HepG2 (cell line): ENCODE measurements at regions not wholly inside any gene's neighbourhood (a gene's known extent, or its start where the extent isn't known, plus 50 kb on each side); places are given as distances from the start of the nearest gene placed in this dataset.

Experiments
- ATAC-seq: fragments of 200-7000 bp; cut with Tn5 transposase; 3 replicates; pipeline ENCODE4 v1.9.1; 2020; ENCODE audit warnings: mild to moderate bottlenecking, moderate library complexity
- BruUV-seq: library from RNA; stranded (reverse); fragments of 400-500 nt; replicated peaks from 2 replicates; lab custom pipeline; 2021; lab: Mats Ljungman, UMichigan
- CTCF ChIA-PET: fragments of 300-600 bp; formaldehyde crosslinking; extraction: SDS; loops from one replicate; lab custom pipeline; 2021; ENCODE audit warnings: low total read pairs, inconsistent platforms, low intra/inter-chr PET ratio; lab: Yijun Ruan, JAX
- POLR2A ChIA-PET: fragments of 350-600 bp; sonication (Branson Sonifier 250); formaldehyde crosslinking; loops from one replicate; lab custom pipeline; 2020; ENCODE audit warnings: antibody characterized with exemption, inconsistent platforms; lab: Yijun Ruan, JAX
- DNase-seq: peaks from one replicate; pipeline ENCODE4 v3.0.0-alpha.2; 2015; ENCODE audit warnings: low spot score
- FAIRE-seq: peaks from 3 replicates; lab custom pipeline; 2011; peaks lifted over from hg19 to GRCh38; lab: Jason Lieb, UNC
- H2AFZ ChIP-seq: one replicate; pipeline ENCODE4 v1.6.1; 2011; ENCODE audit warnings: low read length, inconsistent platforms
- H3K27ac ChIP-seq: fragments of 300-600 bp; 3 replicates; pipeline ENCODE4 v1.8.0; 2011; ENCODE audit warnings: mixed run types, mild to moderate bottlenecking, mixed read lengths, low read length, inconsistent platforms; ENCODE audit not compliant: insufficient read depth; ENCODE audit errors: extremely low read length
- H3K27me3 ChIP-seq, 2 experiments: fragments of 200-600 bp in 1 of 2; 2 replicates in 1 of 2; 3 replicates in 1 of 2; pipeline versions ENCODE4 v1.6.0 to v1.8.0; 2011; ENCODE audit warnings: low read length in 2 of 2, mild to moderate bottlenecking in 2 of 2, moderate library complexity in 2 of 2, inconsistent platforms in 1 of 2; ENCODE audit not compliant: insufficient read depth in 2 of 2, control insufficient read depth in 1 of 2
- H3K36me3 ChIP-seq, 2 experiments: fragments of 200-600 bp in 1 of 2; replicated peaks in 1 of 2; 2 replicates in 1 of 2; 3 replicates in 1 of 2; pipeline versions ENCODE4 v1.5.1 to v1.8.0; 2011; ENCODE audit warnings: low read length in 2 of 2, inconsistent platforms in 1 of 2; ENCODE audit not compliant: insufficient read depth in 2 of 2, control insufficient read depth in 1 of 2
- H3K4me1 ChIP-seq: 2 replicates; pipeline ENCODE4 v1.5.1; 2012; ENCODE audit warnings: low read length, inconsistent platforms; ENCODE audit not compliant: insufficient read depth
- H3K4me2 ChIP-seq: 2 replicates; pipeline ENCODE4 v1.6.0; 2011; ENCODE audit warnings: low read depth, low read length, inconsistent platforms
- H3K4me3 ChIP-seq, 3 experiments: fragments of 200-600 bp in 1 of 3; sonication (generic), shearing (Covaris generic) in 1 of 3; replicated peaks in 1 of 3; 2 replicates each; pipeline ENCODE4 v1.5.1; 2011 to 2016; ENCODE audit warnings: low read length in 3 of 3, inconsistent platforms in 2 of 3, low read depth in 2 of 3, mild to moderate bottlenecking in 2 of 3, control low read depth in 1 of 3, mixed read lengths in 1 of 3; ENCODE audit not compliant: insufficient read depth in 1 of 3
- H3K79me2 ChIP-seq: one replicate; pipeline ENCODE4 v1.6.1; 2011; ENCODE audit warnings: low read length, inconsistent platforms; ENCODE audit not compliant: insufficient read depth
- H3K9ac ChIP-seq: 2 replicates; pipeline ENCODE4 v1.6.0; 2011; ENCODE audit warnings: mild to moderate bottlenecking, low read depth, low read length, inconsistent platforms; ENCODE audit not compliant: insufficient read depth
- H3K9me3 ChIP-seq: 2 replicates; pipeline ENCODE4 v1.5.1; 2012; ENCODE audit warnings: mild to moderate bottlenecking, low read length
- H4K20me1 ChIP-seq: 2 replicates; pipeline ENCODE4 v1.6.0; 2011; ENCODE audit warnings: inconsistent platforms, mild to moderate bottlenecking, low read length, moderate library complexity; ENCODE audit not compliant: insufficient read depth
- HCFC1 ChIP-seq: fragments of 150-350 bp; IDR thresholded peaks from 2 replicates; pipeline ENCODE4 v1.6.1; 2014; ENCODE audit warnings: low read depth, low read length
- KDM1A ChIP-seq: IDR thresholded peaks from 2 replicates; pipeline ENCODE4 v1.6.1; 2016; ENCODE audit warnings: missing compliant biosample characterization
- POLR2AphosphoS5 ChIP-seq: IDR thresholded peaks from 2 replicates; pipeline ENCODE4 v1.6.1; 2012; ENCODE audit warnings: low read depth, low read length
- SMAD3 ChIP-seq: sonication (generic); formaldehyde crosslinking; IDR thresholded peaks from 2 replicates; pipeline ENCODE4 v1.4.0; 2020; ENCODE audit warnings: missing genetic modification reagents
- SP2 ChIP-seq: sonication (generic); formaldehyde crosslinking; IDR thresholded peaks from 2 replicates; pipeline ENCODE4 v1.5.1; 2020; ENCODE audit warnings: mild to moderate bottlenecking, missing genetic modification reagents
- ZBTB7B ChIP-seq: sonication (generic); formaldehyde crosslinking; IDR thresholded peaks from 2 replicates; pipeline ENCODE4 v1.4.0; 2020; ENCODE audit warnings: missing genetic modification reagents
- ZNF382 ChIP-seq: sonication (generic); formaldehyde crosslinking; IDR thresholded peaks from 2 replicates; pipeline ENCODE4 v1.5.0; 2020; ENCODE audit warnings: missing genetic modification reagents, mild to moderate bottlenecking, borderline replicate concordance
- ZNF503 ChIP-seq: sonication (generic); formaldehyde crosslinking; IDR thresholded peaks from 2 replicates; pipeline ENCODE4 v1.4.0; 2020; ENCODE audit warnings: missing genetic modification reagents
- WGBS: methylation state at CpG from one replicate; pipeline ENCODE4 v1.1.6; 2017; ENCODE audit warnings: low lambda C conversion rate; 5-methylcytosine and 5-hydroxymethylcytosine counted together
- in situ Hi-C: cut with HindIII; loops from 2 replicates; pipeline ENCODE4 v1.10.0; 2017; ENCODE audit warnings: low pct_unique_long_range_greater_than_20kb; ENCODE audit not compliant: extremely low pct_ligation_motif_present
- intact Hi-C: fragments of 100-400 bp; cut with micrococcal nuclease; formaldehyde crosslinking; loops from one replicate; pipeline ENCODE4 v1.10.0; 2022; ENCODE audit not compliant: unreplicated experiment
- TF ChIP-seq, protein P1 (sequence below), 2 experiments: IDR thresholded peaks; 2 replicates each; pipeline ENCODE4 v1.6.1; 2011 to 2012; ENCODE audit warnings: low read length in 2 of 2, borderline replicate concordance in 1 of 2, low read depth in 1 of 2, mild to moderate bottlenecking in 1 of 2, moderate library complexity in 1 of 2

- DNase-seq: no peak
- BruUV-seq: no TSS peak
- CTCF ChIA-PET: interaction anchor here (2.0 kb wide), 1 partner anchor 988 kb away, joined by 4 read pairs; no protein-coding TSS in a partner anchor
These were observed 158.2 kb upstream of the LAMA2 start for GRCh38 chr6:128724738-128725137.

More at GRCh38 chr6:128724738-128725137, 158.2 kb upstream of the LAMA2 start:
- H3K27me3 ChIP-seq: no peaks in the 10 kb centered on the region
- no peak overlapping the region for H3K4me2 ChIP-seq
- intact Hi-C loops: loop anchor here (1.0 kb wide), 1 partner anchor 528 kb away; no protein-coding TSS in a partner anchor
- no peaks in the 10 kb centered on the region for H4K20me1 ChIP-seq
- no peaks in the 10 kb centered on the region for H3K79me2 ChIP-seq
- no peak overlapping the region for H3K27ac ChIP-seq
- no peak overlapping the region for H3K9ac ChIP-seq
- in situ Hi-C loops: loop anchor here (10.0 kb wide), 1 partner anchor 870 kb away; no protein-coding TSS in a partner anchor
- TF ChIP-seq SP2 (no peak), ZBTB7B (no peak), POLR2AphosphoS5 (no peak), ZNF382 (no peak), HCFC1 (no peak), KDM1A (CRISPR knock-in tag) (no peak), ZNF503 (no peak), SMAD3 (CRISPR knock-in tag) (no peak)
- TF ChIP-seq, protein P1, sequence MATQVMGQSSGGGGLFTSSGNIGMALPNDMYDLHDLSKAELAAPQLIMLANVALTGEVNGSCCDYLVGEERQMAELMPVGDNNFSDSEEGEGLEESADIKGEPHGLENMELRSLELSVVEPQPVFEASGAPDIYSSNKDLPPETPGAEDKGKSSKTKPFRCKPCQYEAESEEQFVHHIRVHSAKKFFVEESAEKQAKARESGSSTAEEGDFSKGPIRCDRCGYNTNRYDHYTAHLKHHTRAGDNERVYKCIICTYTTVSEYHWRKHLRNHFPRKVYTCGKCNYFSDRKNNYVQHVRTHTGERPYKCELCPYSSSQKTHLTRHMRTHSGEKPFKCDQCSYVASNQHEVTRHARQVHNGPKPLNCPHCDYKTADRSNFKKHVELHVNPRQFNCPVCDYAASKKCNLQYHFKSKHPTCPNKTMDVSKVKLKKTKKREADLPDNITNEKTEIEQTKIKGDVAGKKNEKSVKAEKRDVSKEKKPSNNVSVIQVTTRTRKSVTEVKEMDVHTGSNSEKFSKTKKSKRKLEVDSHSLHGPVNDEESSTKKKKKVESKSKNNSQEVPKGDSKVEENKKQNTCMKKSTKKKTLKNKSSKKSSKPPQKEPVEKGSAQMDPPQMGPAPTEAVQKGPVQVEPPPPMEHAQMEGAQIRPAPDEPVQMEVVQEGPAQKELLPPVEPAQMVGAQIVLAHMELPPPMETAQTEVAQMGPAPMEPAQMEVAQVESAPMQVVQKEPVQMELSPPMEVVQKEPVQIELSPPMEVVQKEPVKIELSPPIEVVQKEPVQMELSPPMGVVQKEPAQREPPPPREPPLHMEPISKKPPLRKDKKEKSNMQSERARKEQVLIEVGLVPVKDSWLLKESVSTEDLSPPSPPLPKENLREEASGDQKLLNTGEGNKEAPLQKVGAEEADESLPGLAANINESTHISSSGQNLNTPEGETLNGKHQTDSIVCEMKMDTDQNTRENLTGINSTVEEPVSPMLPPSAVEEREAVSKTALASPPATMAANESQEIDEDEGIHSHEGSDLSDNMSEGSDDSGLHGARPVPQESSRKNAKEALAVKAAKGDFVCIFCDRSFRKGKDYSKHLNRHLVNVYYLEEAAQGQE (IDR thresholded peaks at IDR 0.05; ENCODE audit: borderline replicate concordance in 1 of 2, low read depth in 1 of 2, low read length in 2 of 2): no peak
- ATAC-seq (no peak), FAIRE-seq (no peak)
- no peak overlapping the region for H2AFZ ChIP-seq
- H3K36me3 ChIP-seq: no peaks in the 10 kb centered on the region
- 2% methylated on average over 5 of the region's 5 CpGs for WGBS
- POLR2A ChIA-PET: no interaction called here
- no peaks in the 10 kb centered on the region for H3K9me3 ChIP-seq
- H3K4me1 ChIP-seq: no peaks in the 10 kb centered on the region
- no peak overlapping the region for H3K4me3 ChIP-seq
